Breast epithelium (tissue), 3 donors: ENCODE measurements at regions not wholly inside any gene's neighbourhood (a gene's known extent, or its start where the extent isn't known, plus 50 kb on each side); places are given as distances from the start of the nearest gene placed in this dataset.

Experiments used
- POLR2A ChIP-seq: fragments of 450-650 bp; IDR thresholded peaks from one replicate; pipeline ENCODE4 v1.6.1; 2016; ENCODE audit warnings: antibody characterized with exemption, mild to moderate bottlenecking, moderate library complexity
- TF ChIP-seq, protein P1 (sequence below), 3 donors: fragments of 450-650 bp; IDR thresholded peaks; one replicate each; pipeline ENCODE4 v1.5.1; 2016 to 2017; ENCODE audit warnings: antibody characterized with exemption in 3 of 3, mild to moderate bottlenecking in 3 of 3, moderate library complexity in 3 of 3

DNA sequence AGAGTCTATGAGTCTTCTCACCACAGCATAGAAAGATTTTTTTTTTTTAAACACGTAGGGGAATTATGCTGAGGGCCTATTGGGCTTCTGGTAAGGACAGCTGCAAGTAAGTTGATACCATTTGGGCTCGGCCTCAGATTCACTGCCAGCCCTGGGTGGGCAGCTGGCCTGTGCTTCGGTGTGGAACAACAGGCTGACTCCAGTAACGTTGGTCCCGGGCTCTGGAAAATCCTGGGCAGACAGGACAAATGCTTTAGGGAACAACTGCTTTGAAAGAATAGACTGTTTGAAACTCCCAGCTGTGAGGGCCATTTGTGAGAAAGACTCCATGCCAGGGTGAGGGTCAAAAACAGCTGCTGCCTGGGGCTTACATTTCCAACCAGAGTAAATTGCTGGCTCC, 366.5 kb downstream of the QKI start:
- TF ChIP-seq, protein P1, sequence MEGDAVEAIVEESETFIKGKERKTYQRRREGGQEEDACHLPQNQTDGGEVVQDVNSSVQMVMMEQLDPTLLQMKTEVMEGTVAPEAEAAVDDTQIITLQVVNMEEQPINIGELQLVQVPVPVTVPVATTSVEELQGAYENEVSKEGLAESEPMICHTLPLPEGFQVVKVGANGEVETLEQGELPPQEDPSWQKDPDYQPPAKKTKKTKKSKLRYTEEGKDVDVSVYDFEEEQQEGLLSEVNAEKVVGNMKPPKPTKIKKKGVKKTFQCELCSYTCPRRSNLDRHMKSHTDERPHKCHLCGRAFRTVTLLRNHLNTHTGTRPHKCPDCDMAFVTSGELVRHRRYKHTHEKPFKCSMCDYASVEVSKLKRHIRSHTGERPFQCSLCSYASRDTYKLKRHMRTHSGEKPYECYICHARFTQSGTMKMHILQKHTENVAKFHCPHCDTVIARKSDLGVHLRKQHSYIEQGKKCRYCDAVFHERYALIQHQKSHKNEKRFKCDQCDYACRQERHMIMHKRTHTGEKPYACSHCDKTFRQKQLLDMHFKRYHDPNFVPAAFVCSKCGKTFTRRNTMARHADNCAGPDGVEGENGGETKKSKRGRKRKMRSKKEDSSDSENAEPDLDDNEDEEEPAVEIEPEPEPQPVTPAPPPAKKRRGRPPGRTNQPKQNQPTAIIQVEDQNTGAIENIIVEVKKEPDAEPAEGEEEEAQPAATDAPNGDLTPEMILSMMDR (IDR thresholded peaks at IDR 0.05), result no peak
- TF ChIP-seq POLR2A, result no peak
